Adrenal gland (tissue), 9 donors: ENCODE measurements at regions not wholly inside any gene's neighbourhood (a gene's known extent, or its start where the extent isn't known, plus 50 kb on each side); places are given as distances from the start of the nearest gene placed in this dataset.

ENCODE experiments used
- DNase-seq, 7 donors: peaks; one replicate each; pipeline ENCODE4 v3.0.0-alpha.2; 2019 to 2020
- H3K27ac ChIP-seq, 5 donors: fragments of 200-600 bp; sonication (generic) in 4 of 5; 1 replicate in 3 of 5; 2 replicates in 2 of 5; pipeline versions ENCODE4 v1.5.1 to v1.8.0; 2016 to 2020; ENCODE audit warnings: mild to moderate bottlenecking in 1 of 5
- H3K27me3 ChIP-seq: fragments of 200-600 bp; 2 replicates; pipeline ENCODE4 v1.8.0; 2021
- H3K36me3 ChIP-seq, 2 donors: fragments of 200-600 bp; replicated peaks in 1 of 2; 1 replicate in 1 of 2; 2 replicates in 1 of 2; pipeline versions ENCODE4 v1.5.1 to v1.8.0; 2018 to 2022
- H3K4me1 ChIP-seq, 2 donors: fragments of 200-600 bp; replicated peaks in 1 of 2; 1 replicate in 1 of 2; 2 replicates in 1 of 2; pipeline versions ENCODE4 v1.5.1 to v1.8.0; 2018 to 2021
- H3K4me3 ChIP-seq, 4 donors: fragments of 200-600 bp; sonication (generic) in 3 of 4; one replicate each; pipeline ENCODE4 v1.5.1; 2016 to 2018
- H3K9me3 ChIP-seq, 3 donors: fragments of 200-600 bp; sonication (generic) in 1 of 3; replicated peaks in 1 of 3; 1 replicate in 2 of 3; 2 replicates in 1 of 3; pipeline versions ENCODE4 v1.5.1 to v1.8.0; 2016 to 2021
- CTCF ChIP-seq, 6 experiments: fragments of 450-650 bp in 4 of 6; fragments of 200-600 bp in 2 of 6; sonication (generic) in 1 of 6; IDR thresholded peaks; 1 replicate in 5 of 6; 2 replicates in 1 of 6; pipeline versions ENCODE4 v1.5.1 to v1.8.0; 2016 to 2021; ENCODE audit warnings: antibody characterized with exemption in 6 of 6, mild to moderate bottlenecking in 2 of 6, moderate library complexity in 1 of 6
- POLR2A ChIP-seq, 2 donors: fragments of 450-650 bp; IDR thresholded peaks; one replicate each; pipeline ENCODE4 v1.6.1; 2017; ENCODE audit warnings: antibody characterized with exemption in 2 of 2, mild to moderate bottlenecking in 2 of 2, moderate library complexity in 1 of 2
- WGBS, 4 donors: extraction: QIAGEN DNeasy Blood & Tissue Kit in 2 of 4; methylation state at CpG; one replicate each; pipeline versions ENCODE4 v1.1.5 to v1.1.7; 2013 to 2017; 5-methylcytosine and 5-hydroxymethylcytosine counted together
- intact Hi-C, 2 donors: fragments of 100-400 bp; cut with DNase I; formaldehyde crosslinking; loops; one replicate each; pipeline versions ENCODE4 v1.14.1 to v1.15.0; 2022 to 2023
- donor health status: healthy with polysubstance abuse.
- donor health status: Bipolar disorder and iron deficiency.
- donor health status: DM: yes; HTN: yes; CAD: no.
- donor health status: DM: no; HTN: no; CAD: no.
- donor health status: DM: no; HTN: no; CAD: no.

- DNase-seq = no peak
- Histone ChIP-seq H3K27me3 (peaks cover 6% of the 10 kb centered on the region), H3K27ac (no peak overlapping the region), H3K9me3 (no peaks in the 10 kb centered on the region), H3K36me3 (no peaks in the 10 kb centered on the region), H3K4me3 (no peak overlapping the region), H3K4me1 (no peaks in the 10 kb centered on the region)
- TF ChIP-seq POLR2A (IDR thresholded peaks at IDR 0.05) (no peak), CTCF (IDR thresholded peaks at IDR 0.05) (no peak)
- intact Hi-C loops = no loop called here
- 47 to 50% (median 48%) methylated on average over 10 to 14 of the region's 14 CpGs for WGBS, 4 donors
These were observed 619.5 kb downstream of the MATN1 start for GRCh38 chr1:30103708-30104411.

GRCh38 chr1:30102605-30103004, 620.8 kb downstream of the MATN1 start:
- intact Hi-C loops = no loop called here
- H3K36me3 ChIP-seq = no peaks in the 10 kb centered on the region
- peaks cover 4% of the 10 kb centered on the region for H3K27me3 ChIP-seq
- no peak for DNase-seq
- H3K4me3 ChIP-seq = no peak overlapping the region
- H3K27ac ChIP-seq = no peak overlapping the region
- no peak for TF ChIP-seq CTCF (IDR thresholded peaks at IDR 0.05)
- no peak for TF ChIP-seq POLR2A (IDR thresholded peaks at IDR 0.05)
- WGBS, 4 donors = 84 to 92% (median 88%) methylated on average over 7 of the region's 7 CpGs
- H3K9me3 ChIP-seq = no peaks in the 10 kb centered on the region
- no peaks in the 10 kb centered on the region for H3K4me1 ChIP-seq

GRCh38 chr1:30101487-30102227, 621.7 kb downstream of the MATN1 start:
- intact Hi-C loops = no loop called here
- DNase-seq = peak in 1 of 7 donors; percentile 4

More at GRCh38 chr1:30101487-30102227, 621.7 kb downstream of the MATN1 start:
- Histone ChIP-seq H3K4me3 (no peak overlapping the region), H3K27me3 (peaks cover 4% of the 10 kb centered on the region), H3K27ac (no peak overlapping the region), H3K9me3 (no peaks in the 10 kb centered on the region), H3K4me1 (no peaks in the 10 kb centered on the region), H3K36me3 (no peaks in the 10 kb centered on the region)
- no peak for TF ChIP-seq POLR2A (IDR thresholded peaks at IDR 0.05)
- TF ChIP-seq CTCF (IDR thresholded peaks at IDR 0.05) = no peak
- WGBS, 4 donors = 47 to 58% (median 50%) methylated on average over 8 to 9 of the region's 9 CpGs
